Upper lobe of left lung (tissue), 4 donors: ENCODE measurements at regions not wholly inside any gene's neighbourhood (a gene's known extent, or its start where the extent isn't known, plus 50 kb on each side); places are given as distances from the start of the nearest gene placed in this dataset.

Source experiments
- POLR2AphosphoS5 ChIP-seq, 2 donors: sonication (generic); formaldehyde crosslinking; IDR thresholded peaks; one replicate each; pipeline ENCODE4 v1.5.1; 2017; ENCODE audit warnings: antibody characterized with exemption in 2 of 2
- TF ChIP-seq, protein P1 (sequence below), 6 experiments: fragments of 450-650 bp in 4 of 6; fragments of 200-600 bp in 2 of 6; sonication (generic) in 2 of 6; IDR thresholded peaks; one replicate each; pipeline ENCODE4 v1.5.1; 2016 to 2019; ENCODE audit warnings: antibody characterized with exemption in 6 of 6

DNA sequence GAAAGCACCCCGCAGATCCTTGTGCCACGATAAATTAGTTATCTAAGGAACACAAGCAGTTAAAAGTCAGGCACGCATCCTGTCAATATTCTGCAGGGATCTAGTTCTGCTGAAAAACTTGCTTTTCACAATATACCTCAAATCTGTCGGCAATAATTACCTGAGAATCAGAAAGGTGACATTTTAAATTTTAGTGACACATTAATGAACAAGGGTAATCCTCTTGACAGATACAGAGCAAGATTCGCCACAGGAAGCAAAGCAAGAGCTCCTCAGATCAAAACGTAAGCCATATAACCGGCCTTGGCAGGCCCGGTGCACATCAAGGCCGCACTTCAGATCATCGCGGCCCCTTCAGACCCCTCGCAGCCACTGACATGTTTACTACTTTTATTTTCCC is 185.7 kb downstream of the ATPSCKMT start:
- TF ChIP-seq, protein P1, sequence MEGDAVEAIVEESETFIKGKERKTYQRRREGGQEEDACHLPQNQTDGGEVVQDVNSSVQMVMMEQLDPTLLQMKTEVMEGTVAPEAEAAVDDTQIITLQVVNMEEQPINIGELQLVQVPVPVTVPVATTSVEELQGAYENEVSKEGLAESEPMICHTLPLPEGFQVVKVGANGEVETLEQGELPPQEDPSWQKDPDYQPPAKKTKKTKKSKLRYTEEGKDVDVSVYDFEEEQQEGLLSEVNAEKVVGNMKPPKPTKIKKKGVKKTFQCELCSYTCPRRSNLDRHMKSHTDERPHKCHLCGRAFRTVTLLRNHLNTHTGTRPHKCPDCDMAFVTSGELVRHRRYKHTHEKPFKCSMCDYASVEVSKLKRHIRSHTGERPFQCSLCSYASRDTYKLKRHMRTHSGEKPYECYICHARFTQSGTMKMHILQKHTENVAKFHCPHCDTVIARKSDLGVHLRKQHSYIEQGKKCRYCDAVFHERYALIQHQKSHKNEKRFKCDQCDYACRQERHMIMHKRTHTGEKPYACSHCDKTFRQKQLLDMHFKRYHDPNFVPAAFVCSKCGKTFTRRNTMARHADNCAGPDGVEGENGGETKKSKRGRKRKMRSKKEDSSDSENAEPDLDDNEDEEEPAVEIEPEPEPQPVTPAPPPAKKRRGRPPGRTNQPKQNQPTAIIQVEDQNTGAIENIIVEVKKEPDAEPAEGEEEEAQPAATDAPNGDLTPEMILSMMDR (IDR thresholded peaks at IDR 0.05), result no peak
- no peak for TF ChIP-seq POLR2AphosphoS5 (IDR thresholded peaks at IDR 0.05)
